ENCODE measurements at regions not wholly inside any gene's neighbourhood (a gene's known extent, or its start where the extent isn't known, plus 50 kb on each side); places are given as distances from the start of the nearest gene placed in this dataset.

DNA sequence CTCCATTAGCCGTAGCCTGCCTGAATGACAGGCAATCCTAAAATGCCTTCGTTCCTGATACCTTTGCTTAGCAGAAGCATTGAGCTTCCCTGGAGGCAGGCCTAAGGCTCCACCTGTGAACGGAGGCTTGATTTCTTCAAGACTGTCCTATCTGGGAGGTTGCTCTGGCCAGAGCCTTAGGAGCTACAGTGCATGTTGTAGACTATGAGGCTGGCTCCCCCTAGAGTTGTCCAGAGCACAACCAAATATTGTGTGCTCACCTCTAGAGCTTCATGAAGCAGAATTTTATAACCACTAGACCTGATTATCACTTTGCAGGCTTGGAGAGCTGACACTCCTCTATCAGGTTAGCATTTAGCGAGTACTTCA is 217.8 kb downstream of the MAFB start:
- intact Hi-C loops (cut with DNase I, micrococcal nuclease): no loop called here
- ChIA-PET POLR2A (no interaction called here), CTCF (no interaction called here)
- H3K27ac Mint-ChIP-seq: no peak overlapping the region
- DNase-seq: no peak
- H3K36me3 ChIP-seq (ENCODE audit: insufficient read depth, low read length): no peaks in the 10 kb centered on the region
- H3K9me3 ChIP-seq (ENCODE audit: control insufficient read depth in 1 of 2, insufficient read depth in 1 of 2, low read length in 2 of 2): no peaks in the 10 kb centered on the region
- H3K27me3 ChIP-seq (ENCODE audit: control insufficient read depth in 1 of 2, insufficient read depth in 2 of 2, low read length in 2 of 2): peaks cover 0 to 2% of the 10 kb centered on the region in 2 experiments
- no peaks in the 10 kb centered on the region for H3K36me3 Mint-ChIP-seq (ENCODE audit: low read depth)
- no peak overlapping the region for H3K27ac ChIP-seq (ENCODE audit: low read depth in 1 of 2, low read length in 2 of 2)
- H3K27me3 Mint-ChIP-seq: peaks cover 4% of the 10 kb centered on the region
- no peak overlapping the region for H3K4me3 ChIP-seq (ENCODE audit: low read length)
- TF ChIP-seq, protein P1, sequence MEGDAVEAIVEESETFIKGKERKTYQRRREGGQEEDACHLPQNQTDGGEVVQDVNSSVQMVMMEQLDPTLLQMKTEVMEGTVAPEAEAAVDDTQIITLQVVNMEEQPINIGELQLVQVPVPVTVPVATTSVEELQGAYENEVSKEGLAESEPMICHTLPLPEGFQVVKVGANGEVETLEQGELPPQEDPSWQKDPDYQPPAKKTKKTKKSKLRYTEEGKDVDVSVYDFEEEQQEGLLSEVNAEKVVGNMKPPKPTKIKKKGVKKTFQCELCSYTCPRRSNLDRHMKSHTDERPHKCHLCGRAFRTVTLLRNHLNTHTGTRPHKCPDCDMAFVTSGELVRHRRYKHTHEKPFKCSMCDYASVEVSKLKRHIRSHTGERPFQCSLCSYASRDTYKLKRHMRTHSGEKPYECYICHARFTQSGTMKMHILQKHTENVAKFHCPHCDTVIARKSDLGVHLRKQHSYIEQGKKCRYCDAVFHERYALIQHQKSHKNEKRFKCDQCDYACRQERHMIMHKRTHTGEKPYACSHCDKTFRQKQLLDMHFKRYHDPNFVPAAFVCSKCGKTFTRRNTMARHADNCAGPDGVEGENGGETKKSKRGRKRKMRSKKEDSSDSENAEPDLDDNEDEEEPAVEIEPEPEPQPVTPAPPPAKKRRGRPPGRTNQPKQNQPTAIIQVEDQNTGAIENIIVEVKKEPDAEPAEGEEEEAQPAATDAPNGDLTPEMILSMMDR (IDR thresholded peaks at IDR 0.05): no peak
- no peak for ATAC-seq (ENCODE audit: poor library complexity)
- H3K4me1 ChIP-seq (ENCODE audit: insufficient read depth, low read length): no peaks in the 10 kb centered on the region
- H3K9me3 Mint-ChIP-seq: no peaks in the 10 kb centered on the region
- no peaks in the 10 kb centered on the region for H3K4me1 Mint-ChIP-seq (ENCODE audit: low read depth)
- H3K4me3 Mint-ChIP-seq: no peak overlapping the region

DNA sequence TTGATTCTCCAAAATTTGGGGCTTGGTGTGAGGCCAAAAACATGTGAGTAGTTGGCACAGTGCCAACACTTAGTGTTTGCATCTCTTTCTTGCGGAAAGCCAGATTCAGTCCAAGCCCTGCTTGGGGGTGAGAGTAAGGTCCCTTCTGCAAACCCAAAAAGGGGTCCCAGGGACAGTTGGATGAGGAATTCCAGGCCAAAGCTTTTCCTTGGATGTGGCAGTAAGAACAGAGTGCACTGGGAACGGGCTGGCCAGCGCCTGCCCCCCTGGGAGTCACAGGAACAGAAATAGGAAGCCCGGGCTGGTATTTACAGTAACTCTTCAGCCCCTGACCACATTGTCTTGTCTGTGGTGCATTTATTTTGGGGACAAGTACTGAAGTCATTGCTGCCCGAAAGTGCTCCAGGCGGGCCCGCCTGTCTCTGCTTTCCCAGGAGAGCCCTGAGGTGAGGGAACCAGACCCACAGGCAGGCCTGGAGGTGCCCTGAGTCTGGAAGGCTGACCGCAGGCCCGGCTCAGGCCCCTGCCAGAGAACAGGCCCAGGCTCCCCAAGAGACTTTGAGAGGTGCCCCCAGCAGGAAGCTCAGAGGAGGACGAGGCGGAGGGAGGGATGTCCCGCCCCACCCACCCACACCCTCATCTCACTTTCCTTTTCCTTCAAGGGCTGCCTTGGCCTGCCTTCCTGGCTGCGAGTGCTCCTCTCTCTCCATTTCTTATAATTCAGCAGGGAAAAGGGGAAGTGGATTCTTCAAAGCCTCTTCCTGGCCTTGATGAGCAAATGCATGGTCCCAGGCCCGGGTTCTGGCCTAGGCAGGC is 218.4 kb downstream of the MAFB start:
- H3K36me3 ChIP-seq (ENCODE audit: insufficient read depth, low read length): no peaks in the 10 kb centered on the region
- ATAC-seq (ENCODE audit: poor library complexity): no peak
- intact Hi-C loops (cut with DNase I, micrococcal nuclease): no loop called here
- H3K27ac ChIP-seq (ENCODE audit: low read depth in 1 of 2, low read length in 2 of 2): no peak overlapping the region
- H3K9me3 ChIP-seq (ENCODE audit: control insufficient read depth in 1 of 2, insufficient read depth in 1 of 2, low read length in 2 of 2): no peaks in the 10 kb centered on the region
- TF ChIP-seq, protein P1 (IDR thresholded peaks at IDR 0.05): no peak
- peak in 1 of 14 experiments; percentile 9 for DNase-seq
- no peaks in the 10 kb centered on the region for H3K4me1 ChIP-seq (ENCODE audit: insufficient read depth, low read length)
- peaks cover 0 to 2% of the 10 kb centered on the region in 2 experiments for H3K27me3 ChIP-seq (ENCODE audit: control insufficient read depth in 1 of 2, insufficient read depth in 2 of 2, low read length in 2 of 2)
- no peak overlapping the region for H3K4me3 ChIP-seq (ENCODE audit: low read length)
- ChIA-PET CTCF (no interaction called here), POLR2A (no interaction called here)
- H3K4me1 Mint-ChIP-seq (ENCODE audit: low read depth): no peaks in the 10 kb centered on the region
- no peak overlapping the region for H3K27ac Mint-ChIP-seq
- H3K27me3 Mint-ChIP-seq: peaks cover 2% of the 10 kb centered on the region
- H3K4me3 Mint-ChIP-seq: no peak overlapping the region
- no peaks in the 10 kb centered on the region for H3K36me3 Mint-ChIP-seq (ENCODE audit: low read depth)
- H3K9me3 Mint-ChIP-seq: no peaks in the 10 kb centered on the region

DNA sequence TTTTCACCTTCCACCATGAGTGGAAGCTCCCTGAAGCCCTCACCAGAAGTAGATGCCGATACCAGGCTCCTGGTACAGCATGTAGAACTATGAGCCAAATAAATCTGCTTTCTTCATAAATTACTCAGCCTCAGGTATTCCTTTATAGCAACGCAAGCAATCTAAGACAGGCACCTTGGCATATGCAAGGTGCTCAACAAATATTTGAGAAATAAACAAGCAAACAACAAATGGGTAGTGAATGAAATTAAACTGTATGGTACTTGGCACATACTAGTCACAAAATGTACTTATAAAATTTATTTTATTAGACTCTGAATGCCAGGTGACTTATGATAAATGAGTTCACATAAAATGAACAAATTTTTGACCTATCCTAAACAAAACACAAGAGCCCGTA is 220.3 kb downstream of the MAFB start:
- H3K9me3 Mint-ChIP-seq: no peaks in the 10 kb centered on the region
- no peaks in the 10 kb centered on the region for H3K9me3 ChIP-seq (ENCODE audit: control insufficient read depth in 1 of 2, insufficient read depth in 1 of 2, low read length in 2 of 2)
- intact Hi-C loops (cut with DNase I, micrococcal nuclease): no loop called here
- H3K4me1 ChIP-seq (ENCODE audit: insufficient read depth, low read length): no peaks in the 10 kb centered on the region
- H3K4me1 Mint-ChIP-seq (ENCODE audit: low read depth): no peaks in the 10 kb centered on the region
- TF ChIP-seq, protein P1 (IDR thresholded peaks at IDR 0.05): no peak
- H3K36me3 ChIP-seq (ENCODE audit: insufficient read depth, low read length): no peaks in the 10 kb centered on the region
- H3K27me3 ChIP-seq (ENCODE audit: control insufficient read depth in 1 of 2, insufficient read depth in 2 of 2, low read length in 2 of 2): peaks cover 0 to 2% of the 10 kb centered on the region in 2 experiments
- H3K27me3 Mint-ChIP-seq: peaks cover 7% of the 10 kb centered on the region
- no peak overlapping the region for H3K4me3 Mint-ChIP-seq
- no peak overlapping the region for H3K27ac ChIP-seq (ENCODE audit: low read depth in 1 of 2, low read length in 2 of 2)
- ATAC-seq (ENCODE audit: poor library complexity) (no peak), DNase-seq (no peak)
- H3K36me3 Mint-ChIP-seq (ENCODE audit: low read depth): no peaks in the 10 kb centered on the region
- ChIA-PET CTCF (no interaction called here), POLR2A (no interaction called here)
- no peak overlapping the region for H3K4me3 ChIP-seq (ENCODE audit: low read length)
- H3K27ac Mint-ChIP-seq: no peak overlapping the region
